ENCODE measurements at regions not wholly inside any gene's neighbourhood (a gene's known extent, or its start where the extent isn't known, plus 50 kb on each side); places are given as distances from the start of the nearest gene placed in this dataset.
"Not testable (repeated sequence)": the region's sequence is repeated elsewhere in the genome, so short reads cannot be mapped to it uniquely, and the experiment has no call there.

DNA sequence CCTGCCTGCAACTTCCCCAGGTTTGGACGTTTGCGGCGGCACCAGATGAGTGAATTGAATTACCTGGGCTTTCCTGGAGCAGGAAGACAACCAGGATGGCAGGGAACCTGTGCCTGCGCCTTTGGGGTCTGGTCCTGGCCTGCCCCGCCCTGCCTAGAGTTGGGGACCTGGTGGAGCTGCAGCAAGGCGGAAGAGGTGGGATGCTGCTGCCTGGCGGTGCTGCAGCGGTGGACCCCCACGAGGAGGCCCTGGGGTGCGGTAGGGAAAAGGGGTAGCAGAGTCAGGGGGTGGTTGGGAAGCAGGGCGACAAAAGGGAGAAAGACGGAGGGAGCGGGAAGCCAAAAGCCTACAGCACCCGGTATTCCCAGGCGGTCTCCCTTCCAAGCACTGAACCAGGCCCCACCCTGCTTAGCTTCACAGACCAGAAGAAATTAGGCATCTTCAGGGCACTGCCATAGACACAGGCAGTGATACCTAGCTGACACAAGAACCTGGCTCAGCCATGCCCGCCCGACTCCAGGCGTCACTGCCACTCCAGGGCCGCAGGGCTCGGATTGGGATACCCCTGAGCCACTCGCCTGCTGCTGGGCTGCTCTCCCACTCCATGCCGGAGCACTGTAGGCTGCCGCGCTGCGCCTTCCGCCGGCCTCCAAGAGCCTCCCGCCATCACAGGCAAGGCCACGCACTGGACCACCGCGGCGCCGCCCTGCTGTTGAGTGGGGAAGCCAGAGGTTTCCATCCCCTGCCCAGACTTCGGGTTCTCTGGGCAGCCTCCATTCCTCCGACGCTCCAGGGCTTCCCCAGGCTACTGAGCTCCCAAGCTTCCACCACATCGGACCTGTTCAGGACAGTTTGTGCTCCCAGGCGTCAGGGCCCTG lies 155.2 kb upstream of the ALG10B start:
- TF ChIP-seq, protein P1, sequence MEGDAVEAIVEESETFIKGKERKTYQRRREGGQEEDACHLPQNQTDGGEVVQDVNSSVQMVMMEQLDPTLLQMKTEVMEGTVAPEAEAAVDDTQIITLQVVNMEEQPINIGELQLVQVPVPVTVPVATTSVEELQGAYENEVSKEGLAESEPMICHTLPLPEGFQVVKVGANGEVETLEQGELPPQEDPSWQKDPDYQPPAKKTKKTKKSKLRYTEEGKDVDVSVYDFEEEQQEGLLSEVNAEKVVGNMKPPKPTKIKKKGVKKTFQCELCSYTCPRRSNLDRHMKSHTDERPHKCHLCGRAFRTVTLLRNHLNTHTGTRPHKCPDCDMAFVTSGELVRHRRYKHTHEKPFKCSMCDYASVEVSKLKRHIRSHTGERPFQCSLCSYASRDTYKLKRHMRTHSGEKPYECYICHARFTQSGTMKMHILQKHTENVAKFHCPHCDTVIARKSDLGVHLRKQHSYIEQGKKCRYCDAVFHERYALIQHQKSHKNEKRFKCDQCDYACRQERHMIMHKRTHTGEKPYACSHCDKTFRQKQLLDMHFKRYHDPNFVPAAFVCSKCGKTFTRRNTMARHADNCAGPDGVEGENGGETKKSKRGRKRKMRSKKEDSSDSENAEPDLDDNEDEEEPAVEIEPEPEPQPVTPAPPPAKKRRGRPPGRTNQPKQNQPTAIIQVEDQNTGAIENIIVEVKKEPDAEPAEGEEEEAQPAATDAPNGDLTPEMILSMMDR (IDR thresholded peaks at IDR 0.05; ENCODE audit: extremely low read depth, missing control alignments) = no peak
- no peak for DNase-seq (ENCODE audit: low spot score)

DNA sequence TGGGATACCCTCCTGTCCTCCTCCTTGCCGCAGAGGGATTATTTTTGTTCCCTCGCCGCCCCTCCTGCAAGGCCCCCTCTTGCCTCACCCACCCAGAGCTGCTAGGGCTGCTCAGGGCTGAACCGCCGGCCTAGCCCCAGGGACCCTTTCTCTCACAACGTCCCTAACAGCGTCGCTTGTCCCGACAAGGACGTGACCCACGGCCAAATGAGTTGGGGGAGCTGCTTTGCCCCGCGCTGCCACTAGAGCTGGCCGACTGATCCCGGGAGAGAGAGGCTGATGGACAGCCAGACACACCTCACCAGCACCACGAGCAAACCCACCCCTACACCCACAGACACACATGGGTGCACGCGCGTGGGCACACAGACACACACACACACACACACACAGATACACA lies 154.6 kb upstream of the ALG10B start:
- no peak for DNase-seq (ENCODE audit: low spot score)
- TF ChIP-seq, protein P1 (IDR thresholded peaks at IDR 0.05; ENCODE audit: extremely low read depth, missing control alignments) = no peak

GRCh38 chr12:38162708-38163441 lies 153.7 kb upstream of the ALG10B start:
- TF ChIP-seq, protein P1 (IDR thresholded peaks at IDR 0.05; ENCODE audit: extremely low read depth, missing control alignments) = no peak
- DNase-seq (ENCODE audit: low spot score) = peak; percentile 5

DNA sequence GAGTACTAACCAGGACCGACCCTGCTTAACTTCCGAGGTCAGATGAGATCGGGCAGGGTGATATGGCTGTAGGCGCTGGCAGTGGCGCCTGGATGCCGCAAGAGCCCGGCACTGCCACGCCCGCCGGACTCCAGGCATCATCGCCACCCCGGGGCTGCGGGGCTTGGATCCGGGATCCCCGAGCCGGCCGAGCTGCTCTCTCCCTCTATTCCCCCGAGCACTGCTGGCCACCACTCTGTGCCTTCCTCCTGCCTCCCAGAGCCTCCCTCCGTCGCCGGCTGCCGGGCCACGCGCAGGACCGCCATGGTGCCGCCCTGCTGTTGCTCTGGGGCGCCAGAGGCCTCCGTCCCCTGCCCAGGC lies 153.2 kb upstream of the ALG10B start:
- DNase-seq (ENCODE audit: low spot score) = no peak
- TF ChIP-seq, protein P1 (IDR thresholded peaks at IDR 0.05; ENCODE audit: extremely low read depth, missing control alignments) = no peak

DNA sequence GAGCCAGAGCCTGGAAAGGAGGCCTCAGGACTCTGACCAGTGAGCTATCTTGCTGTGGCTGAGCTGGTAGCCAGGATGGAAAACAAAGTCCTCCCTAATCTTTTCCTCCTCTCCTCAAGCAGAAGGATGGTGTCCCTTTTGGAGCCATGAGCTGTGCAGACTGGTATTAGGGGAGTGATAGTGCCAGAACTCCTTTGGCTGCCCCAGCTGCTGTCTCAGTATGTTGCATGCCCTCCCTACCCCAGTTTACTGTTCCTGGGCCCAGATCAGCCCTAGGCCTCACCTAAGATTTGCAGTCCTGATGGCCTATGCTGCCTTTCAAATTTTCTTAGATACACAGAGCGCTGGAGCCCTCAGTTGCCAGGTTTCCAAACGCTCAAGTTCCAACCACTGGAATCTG lies 150.3 kb upstream of the ALG10B start:
- no peak for DNase-seq (ENCODE audit: low spot score)
- TF ChIP-seq, protein P1 (IDR thresholded peaks at IDR 0.05; ENCODE audit: extremely low read depth, missing control alignments) = no peak

GRCh38 chr12:38175538-38175937 lies 141.0 kb upstream of the ALG10B start:
- no peak for DNase-seq (ENCODE audit: low spot score)
- TF ChIP-seq, protein P1 (IDR thresholded peaks at IDR 0.05; ENCODE audit: extremely low read depth, missing control alignments) = no peak

GRCh38 chr12:38183617-38184016 lies 133.0 kb upstream of the ALG10B start:
- not testable (repeated sequence) for DNase-seq (ENCODE audit: low spot score)

GRCh38 chr12:38197286-38197685 lies 119.3 kb upstream of the ALG10B start:
- DNase-seq (ENCODE audit: low spot score) = not testable (repeated sequence)
